KMS-11 (cell line): ENCODE measurements at regions not wholly inside any gene's neighbourhood (a gene's known extent, or its start where the extent isn't known, plus 50 kb on each side); places are given as distances from the start of the nearest gene placed in this dataset.

ENCODE experiments used
- H2AFZ ChIP-seq: fragments of 200-600 bp; sonication (generic); 2 replicates; pipeline ENCODE4 v1.6.1; 2016; ENCODE audit warnings: antibody characterized with exemption, mixed run types, low read depth
- H3K27ac ChIP-seq: fragments of 200-600 bp; sonication (generic); 2 replicates; pipeline ENCODE4 v1.6.1; 2016; ENCODE audit warnings: mild to moderate bottlenecking, mixed run types
- H3K27me3 ChIP-seq: fragments of 200-600 bp; sonication (generic); 2 replicates; pipeline ENCODE4 v1.6.1; 2017; ENCODE audit warnings: mild to moderate bottlenecking, low read depth, mixed run types, moderate library complexity; ENCODE audit not compliant: insufficient read depth
- H3K36me3 ChIP-seq: fragments of 200-600 bp; sonication (generic); 2 replicates; pipeline ENCODE4 v1.6.1; 2017; ENCODE audit warnings: mild to moderate bottlenecking, mixed run types; ENCODE audit not compliant: insufficient read depth
- H3K4me1 ChIP-seq: fragments of 200-600 bp; sonication (generic); 2 replicates; pipeline ENCODE4 v1.6.1; 2016; ENCODE audit warnings: mild to moderate bottlenecking, low read depth, mixed run types; ENCODE audit not compliant: poor library complexity, severe bottlenecking
- H3K4me2 ChIP-seq: fragments of 200-600 bp; sonication (generic); 2 replicates; pipeline ENCODE4 v1.7.0; 2016; ENCODE audit warnings: mild to moderate bottlenecking, mixed run types
- H3K4me3 ChIP-seq: fragments of 200-600 bp; sonication (generic); IDR thresholded peaks from 2 replicates; pipeline ENCODE4 v1.6.1; 2017; ENCODE audit warnings: low read depth, low read length, mixed read lengths; ENCODE audit not compliant: insufficient read depth
- H3K79me2 ChIP-seq: fragments of 200-600 bp; sonication (generic); 2 replicates; pipeline ENCODE4 v1.6.1; 2016; ENCODE audit warnings: low read depth, mixed run types; ENCODE audit not compliant: insufficient read depth
- H3K9ac ChIP-seq: fragments of 200-600 bp; sonication (generic); 2 replicates; pipeline ENCODE4 v1.6.1; 2016; ENCODE audit warnings: mild to moderate bottlenecking, mixed run types
- H4K20me1 ChIP-seq: fragments of 200-600 bp; sonication (generic); 2 replicates; pipeline ENCODE4 v1.6.1; 2016; ENCODE audit warnings: mild to moderate bottlenecking, mixed run types; ENCODE audit not compliant: insufficient read depth
- CTCF ChIP-seq: fragments of 200-600 bp; sonication (generic); conservative IDR thresholded peaks from 2 replicates; pipeline ENCODE4 v1.6.1; 2017; ENCODE audit warnings: low read depth, mild to moderate bottlenecking, antibody characterized with exemption, low read length, moderate library complexity, mixed read lengths

- Histone ChIP-seq H4K20me1 (no peaks in the 10 kb centered on the region), H3K36me3 (no peaks in the 10 kb centered on the region), H3K27ac (no peak overlapping the region), H3K9ac (no peak overlapping the region), H3K79me2 (no peaks in the 10 kb centered on the region), H3K4me2 (no peak overlapping the region), H3K4me3 (no peak overlapping the region), H3K27me3 (no peaks in the 10 kb centered on the region), H2AFZ (no peak overlapping the region), H3K4me1 (no peaks in the 10 kb centered on the region)
- TF ChIP-seq CTCF = no peak
These were observed 277.2 kb downstream of the CXXC4 start for GRCh38 chr4:104217526-104217925.

DNA sequence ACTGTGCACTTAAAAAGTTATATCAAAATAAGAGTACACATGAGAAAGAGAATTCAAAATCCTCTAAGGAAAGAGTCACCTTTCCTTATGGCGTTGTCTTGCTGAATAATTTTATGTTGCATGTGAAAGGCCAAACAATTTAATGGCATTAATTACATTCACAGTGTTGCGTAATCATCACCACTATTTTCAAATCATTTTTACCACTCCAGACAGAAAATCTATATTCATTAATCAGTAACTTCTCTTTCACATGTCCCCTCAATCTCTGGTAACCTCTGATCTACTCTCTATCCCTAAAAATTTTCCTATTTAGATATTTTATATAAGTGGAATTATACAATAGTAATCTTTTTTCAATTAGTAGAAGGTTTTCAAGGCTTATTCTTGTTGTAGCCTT, 283.0 kb downstream of the CXXC4 start:
- H3K36me3 ChIP-seq = no peaks in the 10 kb centered on the region
- H3K4me1 ChIP-seq = no peaks in the 10 kb centered on the region
- no peak overlapping the region for H3K4me3 ChIP-seq
- H3K79me2 ChIP-seq = no peaks in the 10 kb centered on the region
- no peaks in the 10 kb centered on the region for H3K27me3 ChIP-seq
- TF ChIP-seq CTCF = no peak
- H2AFZ ChIP-seq = no peak overlapping the region
- no peak overlapping the region for H3K4me2 ChIP-seq
- H4K20me1 ChIP-seq = no peaks in the 10 kb centered on the region
- H3K9ac ChIP-seq = no peak overlapping the region
- no peak overlapping the region for H3K27ac ChIP-seq

DNA sequence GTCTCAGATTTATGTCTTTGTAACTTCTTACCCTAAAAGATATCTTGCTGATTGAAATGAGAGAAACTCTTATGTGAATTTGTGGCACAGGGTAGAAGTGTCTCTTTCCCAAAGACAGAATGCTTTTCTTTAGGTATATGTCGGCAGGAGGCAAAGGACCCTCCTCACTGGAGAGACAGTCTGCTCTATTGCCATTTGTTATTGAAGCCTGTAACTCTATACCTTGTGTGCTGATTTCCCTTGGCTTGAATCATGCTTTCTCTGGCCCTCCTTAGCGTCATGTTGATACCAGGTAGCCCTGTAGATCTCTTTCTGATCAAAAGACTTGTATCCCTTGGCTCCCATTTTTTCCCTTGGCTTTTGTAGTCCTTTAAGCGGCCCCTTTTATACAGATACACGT, 284.3 kb downstream of the CXXC4 start:
- no peaks in the 10 kb centered on the region for H4K20me1 ChIP-seq
- H3K79me2 ChIP-seq = no peaks in the 10 kb centered on the region
- H3K27me3 ChIP-seq = no peaks in the 10 kb centered on the region
- no peak overlapping the region for H3K27ac ChIP-seq
- H2AFZ ChIP-seq = no peak overlapping the region
- H3K9ac ChIP-seq = no peak overlapping the region
- H3K4me3 ChIP-seq = no peak overlapping the region
- no peaks in the 10 kb centered on the region for H3K36me3 ChIP-seq
- no peak overlapping the region for H3K4me2 ChIP-seq
- no peaks in the 10 kb centered on the region for H3K4me1 ChIP-seq
- TF ChIP-seq CTCF = no peak

DNA sequence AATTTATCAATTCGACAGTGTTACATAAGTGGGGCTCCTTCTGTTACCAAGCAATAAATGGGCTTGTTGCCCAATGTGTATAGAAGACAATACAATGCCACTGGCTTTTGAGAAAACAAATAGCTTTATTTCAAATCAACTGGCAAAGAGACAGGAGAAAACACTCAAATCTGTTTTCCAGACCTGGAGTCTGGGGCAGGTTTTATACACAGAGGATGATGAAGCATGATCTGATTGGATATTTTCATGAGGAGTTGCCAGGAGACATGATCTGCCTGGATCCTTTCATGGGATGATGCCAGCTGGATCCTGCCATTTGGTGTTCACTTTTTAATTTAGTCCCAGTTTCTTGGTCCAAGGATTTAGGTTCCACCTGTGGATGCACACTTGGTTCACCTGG, 287.9 kb downstream of the CXXC4 start:
- no peak for TF ChIP-seq CTCF
- Histone ChIP-seq H3K9ac (no peak overlapping the region), H3K4me2 (no peak overlapping the region), H4K20me1 (no peaks in the 10 kb centered on the region), H3K79me2 (no peaks in the 10 kb centered on the region), H2AFZ (no peak overlapping the region), H3K27me3 (no peaks in the 10 kb centered on the region), H3K36me3 (no peaks in the 10 kb centered on the region), H3K4me3 (no peak overlapping the region), H3K4me1 (no peaks in the 10 kb centered on the region), H3K27ac (no peak overlapping the region)

DNA sequence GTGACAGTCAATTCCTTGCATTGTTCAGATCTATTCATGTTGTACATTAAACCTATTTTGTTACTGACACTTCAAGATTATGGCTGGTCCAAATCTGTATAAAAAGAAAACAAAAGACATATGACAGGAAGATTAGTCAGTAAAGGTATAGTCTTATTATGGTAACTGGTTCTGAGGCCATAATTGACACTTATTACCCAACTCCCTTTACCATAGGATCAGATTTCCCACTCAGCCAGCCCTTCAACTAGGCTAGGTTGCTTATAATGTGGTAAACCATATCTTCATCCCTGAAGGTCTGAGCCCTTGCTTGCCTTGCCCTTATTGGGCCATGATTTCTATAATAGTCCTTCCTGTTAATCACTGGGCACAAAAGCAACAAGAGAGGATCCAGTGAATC, 289.6 kb downstream of the CXXC4 start:
- Histone ChIP-seq H3K36me3 (no peaks in the 10 kb centered on the region), H3K27me3 (no peaks in the 10 kb centered on the region), H3K4me3 (no peak overlapping the region), H3K79me2 (no peaks in the 10 kb centered on the region), H2AFZ (no peak overlapping the region), H3K4me1 (no peaks in the 10 kb centered on the region), H3K4me2 (no peak overlapping the region), H3K9ac (no peak overlapping the region), H3K27ac (no peak overlapping the region), H4K20me1 (no peaks in the 10 kb centered on the region)
- no peak for TF ChIP-seq CTCF
